ENCODE measurements at regions not wholly inside any gene's neighbourhood (a gene's known extent, or its start where the extent isn't known, plus 50 kb on each side); places are given as distances from the start of the nearest gene placed in this dataset.

GRCh38 chr7:22549667-22550513 is 49.9 kb upstream of the STEAP1B start:
- DNase-seq (ENCODE audit: low read depth in 1 of 2, low spot score in 2 of 2), result peak in 1 of 2 experiments; percentile 23

More at GRCh38 chr7:22549667-22550513, 49.9 kb upstream of the STEAP1B start:
- H3K27ac ChIP-seq, result no peak overlapping the region
- no peaks in the 10 kb centered on the region for H3K9me3 ChIP-seq (replicated peaks)
- H3K36me3 ChIP-seq, result no peaks in the 10 kb centered on the region
- peak overlapping the region; percentile 8; the same call in 1 of the 2 replicates for H3K4me3 ChIP-seq
- peaks cover 9% of the 10 kb centered on the region; the same call in 1 of the 2 replicates for H3K4me1 ChIP-seq (replicated peaks)
- peaks cover 12% of the 10 kb centered on the region for H3K27me3 ChIP-seq (replicated peaks)

Data from SJSA1 (cell line).